HepG2 (cell line): ENCODE measurements at regions not wholly inside any gene's neighbourhood (a gene's known extent, or its start where the extent isn't known, plus 50 kb on each side); places are given as distances from the start of the nearest gene placed in this dataset.

ENCODE experiments used
- FOXP4 ChIP-seq: sonication (generic); formaldehyde crosslinking; IDR thresholded peaks from 2 replicates; pipeline ENCODE4 v1.4.0; 2020; ENCODE audit warnings: missing genetic modification reagents
- TF ChIP-seq, protein P1 (sequence below): sonication (generic); formaldehyde crosslinking; IDR thresholded peaks from 2 replicates; pipeline ENCODE4 v1.4.0; 2020; ENCODE audit warnings: missing genetic modification reagents, low read depth, mild to moderate bottlenecking, borderline replicate concordance

GRCh38 chr3:55127565-55127964 is 199.7 kb upstream of the LRTM1 start:
- TF ChIP-seq, protein P1, sequence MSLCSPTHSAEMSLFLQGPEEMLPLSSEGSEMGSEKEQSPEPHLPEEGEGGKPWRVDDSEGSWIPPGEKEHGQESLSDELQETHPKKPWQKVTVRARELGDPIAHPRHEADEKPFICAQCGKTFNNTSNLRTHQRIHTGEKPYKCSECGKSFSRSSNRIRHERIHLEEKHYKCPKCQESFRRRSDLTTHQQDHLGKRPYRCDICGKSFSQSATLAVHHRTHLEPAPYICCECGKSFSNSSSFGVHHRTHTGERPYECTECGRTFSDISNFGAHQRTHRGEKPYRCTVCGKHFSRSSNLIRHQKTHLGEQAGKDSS (CRISPR knock-in tag), result no peak
- no peak for TF ChIP-seq FOXP4 (CRISPR knock-in tag)
